GM18909 (cell line): ENCODE measurements at regions not wholly inside any gene's neighbourhood (a gene's known extent, or its start where the extent isn't known, plus 50 kb on each side); places are given as distances from the start of the nearest gene placed in this dataset.

Experiments used
- ATAC-seq: cut with Tn5 transposase; IDR thresholded peaks from one replicate; pipeline ENCODE4 v1.9.1; 2021; ENCODE audit warnings: mild to moderate bottlenecking; ENCODE audit not compliant: unreplicated experiment, poor library complexity

DNA sequence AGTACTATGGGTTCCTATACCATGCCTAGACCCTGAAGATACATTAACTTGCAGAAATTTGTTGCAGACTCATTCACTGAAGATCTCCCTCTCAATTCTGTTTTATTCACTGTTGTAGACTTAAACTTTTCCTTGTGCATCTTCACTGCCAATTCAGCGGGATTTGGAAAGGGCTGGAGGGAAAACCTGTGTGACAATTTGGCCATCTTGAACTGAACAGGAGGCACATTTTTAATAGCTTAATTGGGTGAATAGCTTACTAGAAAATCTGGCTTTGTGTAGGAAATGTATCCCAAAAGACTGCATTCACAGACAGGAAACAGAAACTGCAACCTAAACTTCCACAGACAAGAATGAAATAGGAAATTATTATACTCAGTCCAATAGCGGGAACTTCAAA, 512.3 kb downstream of the XIRP2 start:
- no peak for ATAC-seq

DNA sequence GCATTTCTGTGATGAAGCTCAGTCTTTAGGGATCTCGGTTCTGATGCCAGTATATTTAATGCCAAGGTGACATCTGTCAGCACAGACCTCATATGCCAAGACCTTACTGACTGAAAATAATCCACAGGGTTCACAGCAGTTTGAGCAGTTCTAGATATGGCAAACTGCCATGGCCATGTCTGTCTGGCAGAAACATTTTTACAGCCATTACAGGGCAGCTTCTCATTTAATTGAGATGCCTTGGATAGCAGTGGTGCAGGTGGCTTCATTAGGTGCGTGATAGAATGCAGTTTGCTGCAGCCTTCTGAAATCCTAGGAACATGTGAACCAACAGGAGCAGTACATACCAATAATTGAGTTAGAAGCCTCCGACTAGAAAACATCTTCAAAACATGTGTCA, 510.6 kb downstream of the XIRP2 start:
- no peak for ATAC-seq

DNA sequence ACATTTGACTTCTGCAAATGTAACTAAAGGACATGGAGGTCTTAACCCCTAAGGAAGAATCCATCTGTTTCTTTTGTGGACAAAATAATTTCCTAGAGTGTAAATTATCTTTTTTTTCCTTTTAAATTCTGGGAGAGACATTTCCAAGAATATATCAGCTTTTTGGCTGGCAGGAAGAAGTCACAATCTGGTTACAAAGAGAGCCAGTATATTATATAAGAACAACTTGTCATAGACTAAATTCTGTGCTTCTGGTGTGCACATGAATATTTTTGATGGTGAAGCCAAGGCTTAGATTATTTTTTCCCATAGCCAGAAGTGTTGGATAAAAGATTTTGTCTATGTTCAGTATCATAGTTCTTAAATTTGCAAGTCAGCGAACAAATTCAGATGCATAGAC, 500.6 kb downstream of the XIRP2 start:
- ATAC-seq, result no peak

DNA sequence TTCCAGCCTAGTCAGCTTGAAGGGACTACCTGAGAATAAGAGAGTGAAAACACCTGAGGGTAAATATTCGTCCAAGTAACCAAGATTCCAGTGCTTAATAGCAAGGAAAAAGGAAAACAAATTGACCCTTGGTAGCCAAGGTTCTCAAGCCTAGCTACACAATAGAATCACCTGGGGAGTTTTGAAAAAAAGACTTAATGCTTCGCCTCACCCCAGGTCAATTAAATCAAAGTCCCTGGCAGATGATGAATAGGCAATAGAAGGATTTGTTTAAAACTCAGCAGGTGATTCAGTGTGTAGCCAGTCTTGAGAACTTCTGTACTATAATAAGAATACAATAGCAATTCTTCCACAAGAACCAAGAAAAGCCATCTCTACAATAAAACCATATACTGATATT, 500.2 kb downstream of the XIRP2 start:
- ATAC-seq, result no peak

DNA sequence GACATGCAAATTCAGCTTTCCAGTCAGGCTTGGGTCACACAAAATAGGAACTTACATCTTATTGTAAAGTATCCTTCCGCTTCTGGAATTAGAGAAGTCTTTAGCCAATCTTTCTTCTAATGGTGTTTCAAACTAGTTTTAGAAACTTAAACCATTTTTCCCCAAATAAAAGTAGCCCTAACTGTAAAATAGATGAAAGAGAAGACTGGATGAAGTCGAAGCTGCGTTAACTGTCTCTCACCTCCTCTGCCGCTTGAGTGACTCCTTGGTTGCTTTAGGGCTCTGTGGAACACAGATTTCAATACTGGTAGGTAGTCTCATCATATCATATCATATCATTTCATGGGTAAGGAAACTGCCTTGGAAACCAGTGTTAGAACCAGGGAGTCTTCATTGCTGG, 498.4 kb downstream of the XIRP2 start:
- no peak for ATAC-seq

DNA sequence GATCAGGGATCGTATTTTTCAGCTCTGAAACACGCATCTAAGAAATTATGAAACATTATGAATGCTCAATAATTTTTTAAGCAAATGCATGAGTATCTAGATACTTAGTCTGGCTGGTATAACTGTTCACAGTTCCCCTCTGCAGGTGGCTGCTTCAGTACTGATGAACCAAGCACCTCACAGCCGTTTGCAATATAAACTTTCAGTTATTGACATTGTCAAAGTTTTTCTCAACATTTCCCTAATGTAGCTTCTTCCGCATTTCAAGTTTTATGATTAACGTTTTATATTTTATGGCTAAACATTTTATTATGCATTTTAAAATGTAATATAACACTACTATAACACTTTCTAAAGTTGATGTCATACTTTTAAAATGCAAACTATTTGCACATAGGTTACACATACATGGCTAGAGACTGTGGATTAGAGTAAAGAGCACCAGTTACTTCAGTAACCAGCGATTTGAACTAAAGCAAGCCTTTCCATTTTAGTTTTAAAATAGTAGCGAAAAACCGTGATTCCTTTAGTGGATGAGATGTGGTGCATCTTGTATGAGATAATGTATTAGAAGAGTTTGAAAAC, 495.4 kb downstream of the XIRP2 start:
- ATAC-seq, result no peak

DNA sequence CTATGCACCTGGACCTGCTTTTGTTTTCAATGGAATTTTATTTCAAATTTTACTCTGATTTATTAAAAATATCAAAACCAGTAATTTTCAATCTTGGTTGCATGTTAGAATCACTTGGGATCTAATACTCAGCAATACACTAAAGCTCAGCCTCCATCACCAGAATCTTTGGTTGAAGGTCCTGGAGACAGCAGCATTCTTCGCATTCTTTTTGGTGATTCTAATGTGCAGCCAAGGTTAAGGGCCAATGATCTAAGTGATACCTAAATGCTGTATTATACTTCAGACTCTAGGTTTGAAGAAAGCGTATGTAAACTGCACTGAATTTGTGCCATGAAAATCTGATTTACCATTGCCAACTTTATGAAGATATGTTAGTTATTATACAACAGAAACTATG, 493.1 kb downstream of the XIRP2 start:
- no peak for ATAC-seq

DNA sequence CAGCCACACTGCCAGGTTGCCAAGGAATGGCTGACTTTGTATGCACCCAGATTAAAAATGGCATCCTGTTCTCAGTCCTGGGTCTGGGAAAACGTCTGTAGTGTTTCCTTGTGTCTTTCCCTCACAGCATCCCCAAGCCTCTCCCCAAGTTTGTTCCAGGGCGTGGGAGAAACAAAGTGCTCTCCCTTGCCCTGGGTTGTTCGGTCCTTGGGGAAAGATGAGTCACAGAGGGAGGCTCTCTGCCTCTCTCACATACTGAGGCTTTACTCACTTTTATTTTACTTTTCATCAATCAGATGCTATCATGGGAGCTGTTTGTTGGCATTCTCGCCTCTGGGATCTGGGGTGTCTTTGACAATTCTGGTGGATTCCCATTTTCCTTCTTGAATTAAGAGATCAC, 492.3 kb downstream of the XIRP2 start:
- ATAC-seq, result no peak

DNA sequence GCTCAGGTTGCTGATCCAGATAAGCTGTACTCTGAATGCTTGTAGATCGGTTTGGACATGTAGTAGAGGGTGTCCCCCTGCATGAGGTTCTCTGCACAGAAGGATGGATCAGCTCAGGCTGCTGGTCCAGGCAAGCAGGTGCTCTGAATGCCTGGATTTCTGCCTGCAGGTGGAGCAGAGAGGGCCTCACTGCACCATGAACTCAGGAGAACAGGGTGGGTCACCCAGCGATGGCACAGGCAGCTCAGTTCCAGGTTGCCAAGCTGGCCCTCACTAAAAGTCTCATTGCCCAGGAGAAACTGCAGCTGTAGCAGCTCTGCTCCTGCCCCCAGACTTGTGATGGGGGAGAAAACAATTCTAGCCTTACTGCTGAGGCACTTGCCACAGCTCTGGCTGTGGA, 491.8 kb downstream of the XIRP2 start:
- no peak for ATAC-seq

DNA sequence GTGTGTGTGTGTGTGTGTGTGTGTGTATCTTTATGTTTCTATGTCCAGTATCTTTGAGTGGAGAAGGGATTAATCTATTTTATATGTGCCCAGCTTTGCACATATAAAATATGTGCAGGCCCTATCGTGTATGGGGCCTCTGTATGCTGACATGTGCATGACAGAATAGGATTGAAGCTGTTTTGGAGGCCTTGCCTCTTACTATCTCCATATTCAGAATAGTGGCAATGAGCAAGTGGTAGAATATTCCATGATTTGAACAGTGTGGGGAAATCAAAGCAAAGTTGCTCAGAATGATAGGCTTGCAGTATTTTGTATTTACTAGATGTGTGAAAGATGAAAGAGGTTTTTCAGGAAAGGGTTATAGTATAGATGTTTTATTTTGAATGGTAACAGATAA, 480.8 kb downstream of the XIRP2 start:
- ATAC-seq, result no peak

DNA sequence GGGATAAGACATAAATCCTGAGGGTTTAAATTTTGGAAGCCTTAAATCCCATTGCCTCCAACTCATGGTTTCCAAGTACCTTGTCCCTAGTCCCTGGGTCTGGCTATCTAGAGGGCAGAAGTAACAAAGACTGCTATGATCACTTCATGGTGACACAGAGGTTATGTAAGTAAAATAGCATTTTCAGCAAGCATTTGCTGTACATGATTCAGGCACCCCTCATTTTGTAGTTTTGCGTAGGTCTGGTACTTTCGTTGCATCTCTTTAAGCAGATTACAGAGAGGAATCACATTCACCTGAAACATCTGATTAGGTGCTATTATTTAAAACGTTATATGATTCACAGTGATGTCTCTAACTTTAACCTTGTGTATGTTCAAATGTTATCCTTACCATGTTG, 480.1 kb downstream of the XIRP2 start:
- no peak for ATAC-seq

DNA sequence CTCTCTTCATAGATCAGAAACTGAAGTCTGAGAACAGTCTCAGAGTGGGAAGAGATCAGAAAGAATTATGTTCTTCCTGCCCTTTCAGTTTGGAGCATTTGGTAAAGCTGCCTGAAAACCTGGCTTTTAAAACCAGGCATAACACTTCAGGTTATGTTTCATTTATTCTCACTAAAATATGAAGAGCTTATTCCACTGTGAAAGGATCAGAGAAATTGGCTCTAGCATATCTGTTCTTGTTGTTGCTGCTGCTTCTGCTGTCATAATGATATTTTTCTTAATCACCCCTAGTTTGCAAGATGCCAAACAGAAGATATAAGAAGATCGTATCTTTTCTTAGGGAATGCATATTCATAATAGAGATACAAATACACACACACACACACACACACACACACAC, 476.9 kb downstream of the XIRP2 start:
- ATAC-seq, result no peak

DNA sequence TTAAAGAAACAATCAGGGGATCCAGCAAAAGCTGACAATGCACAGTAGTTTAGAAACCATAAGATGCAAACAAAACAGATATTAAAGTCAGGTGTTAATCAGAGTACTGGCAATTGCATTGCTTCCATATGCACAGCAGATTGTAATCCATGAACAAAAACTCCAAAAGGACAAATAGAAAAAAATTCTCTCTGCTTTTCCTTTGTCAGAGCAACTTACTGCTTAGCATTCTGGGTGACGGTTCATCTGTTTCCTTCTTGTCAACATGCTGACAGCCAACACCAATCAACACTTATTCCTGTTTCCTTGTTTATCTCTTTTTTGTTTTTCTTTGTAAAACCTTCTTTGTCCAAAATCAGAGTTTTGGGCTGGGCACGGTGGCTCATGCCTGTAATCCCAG, 473.1 kb downstream of the XIRP2 start:
- ATAC-seq, result no peak

DNA sequence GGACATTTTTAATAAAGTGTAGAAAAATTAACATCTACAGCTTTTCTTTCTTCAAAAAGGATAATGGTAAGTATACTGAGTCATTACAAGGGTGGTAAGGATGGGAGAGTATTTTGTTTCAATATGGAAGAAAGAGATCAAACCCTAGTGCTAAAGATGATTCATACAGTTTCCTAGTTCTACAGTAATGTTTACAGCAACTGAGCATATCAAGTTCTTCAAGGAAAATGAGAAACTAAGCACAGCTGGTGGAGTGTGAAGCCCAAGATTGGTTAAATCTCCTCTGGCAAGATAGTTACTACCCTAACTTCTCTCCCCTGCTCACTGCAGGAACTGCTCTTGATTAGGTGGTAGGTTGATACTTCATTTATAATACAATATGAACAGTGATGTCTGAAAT, 467.5 kb downstream of the XIRP2 start:
- no peak for ATAC-seq

DNA sequence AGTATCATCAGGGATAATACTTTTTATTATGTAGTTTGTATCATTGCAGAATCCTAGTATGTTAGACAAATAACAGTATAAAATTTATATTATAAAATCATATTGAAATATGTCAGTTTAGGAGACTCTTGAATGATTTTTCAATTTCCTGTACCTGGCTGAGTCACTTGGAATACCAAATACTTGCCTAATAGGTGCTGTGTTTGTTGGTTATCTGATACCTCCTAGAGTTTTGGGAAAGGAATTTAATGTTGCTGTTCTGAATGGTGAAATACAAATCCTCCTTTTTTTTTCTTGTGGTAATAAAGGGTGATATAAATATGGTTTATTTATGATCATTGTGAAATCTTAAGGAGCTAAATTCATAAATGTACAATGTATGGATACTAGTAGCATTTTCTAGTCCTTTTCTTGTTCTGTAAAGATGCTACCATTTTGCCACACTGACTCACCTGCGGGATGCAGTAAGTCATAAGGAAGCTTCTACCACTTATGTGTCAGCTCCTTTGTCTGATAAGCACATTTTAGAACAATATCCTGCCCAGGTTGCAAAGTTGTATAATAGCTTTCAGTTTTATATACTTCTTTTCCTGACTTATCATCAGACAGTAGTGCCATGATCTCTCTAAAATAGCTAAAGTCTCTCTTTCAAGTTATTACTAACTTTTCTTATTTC, 465.5 kb downstream of the XIRP2 start:
- no peak for ATAC-seq

DNA sequence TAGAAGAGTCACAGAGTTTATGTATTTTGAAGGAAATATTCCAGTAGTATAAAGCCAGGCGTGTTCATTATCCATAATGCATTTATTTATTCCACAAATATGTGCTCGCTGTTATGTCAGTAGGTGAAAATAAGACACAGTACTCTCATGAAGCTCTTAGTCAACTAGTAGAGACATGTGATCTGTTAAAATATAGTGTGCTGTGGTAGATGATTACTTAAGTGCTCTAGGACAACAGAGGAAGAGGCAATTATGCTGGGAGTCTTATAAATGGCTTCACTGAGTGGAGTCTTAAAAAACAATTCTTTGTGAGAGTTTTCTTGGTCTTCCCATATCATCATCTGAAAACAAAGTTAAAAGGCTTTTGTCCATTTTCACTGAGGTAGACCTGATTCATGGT, 457.3 kb downstream of the XIRP2 start:
- no peak for ATAC-seq

DNA sequence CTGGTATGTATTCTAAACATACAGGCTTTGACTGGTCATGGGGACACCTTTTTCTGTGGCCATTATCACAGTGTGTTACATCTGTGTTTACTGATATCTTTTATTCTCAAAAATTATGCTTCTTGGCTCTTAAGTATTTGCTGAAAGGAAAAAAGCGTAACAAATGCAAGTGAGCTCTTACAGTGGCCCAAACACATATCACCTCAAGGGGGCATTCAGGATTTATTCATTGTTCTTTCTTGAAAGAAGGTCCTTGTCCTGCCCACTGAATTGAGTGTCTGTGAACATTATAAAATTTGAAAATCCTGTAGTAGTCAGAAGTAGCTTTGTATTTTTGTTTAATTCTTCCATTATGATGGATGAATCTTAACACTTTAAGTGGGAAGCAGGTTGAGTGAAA, 454.5 kb downstream of the XIRP2 start:
- ATAC-seq, result no peak

DNA sequence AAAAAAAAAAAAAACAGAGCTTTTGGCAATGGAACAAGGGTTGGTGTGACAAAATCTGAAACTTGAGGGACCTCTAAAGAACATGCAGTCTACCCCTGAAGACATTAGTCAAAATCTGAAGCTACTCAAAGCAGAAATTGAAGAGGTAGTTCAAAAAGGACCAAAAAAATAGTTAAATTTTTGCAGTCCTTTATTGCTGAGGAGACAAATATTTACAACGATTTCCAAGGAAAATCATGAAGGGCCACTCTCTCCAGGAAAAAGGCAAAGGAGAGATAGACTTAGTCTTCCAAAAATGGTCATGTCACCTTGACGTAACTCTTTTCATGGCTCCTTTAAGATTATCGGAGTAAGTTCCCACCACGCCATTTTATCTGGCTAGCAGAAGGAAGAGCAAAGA, 452.0 kb downstream of the XIRP2 start:
- ATAC-seq, result no peak

DNA sequence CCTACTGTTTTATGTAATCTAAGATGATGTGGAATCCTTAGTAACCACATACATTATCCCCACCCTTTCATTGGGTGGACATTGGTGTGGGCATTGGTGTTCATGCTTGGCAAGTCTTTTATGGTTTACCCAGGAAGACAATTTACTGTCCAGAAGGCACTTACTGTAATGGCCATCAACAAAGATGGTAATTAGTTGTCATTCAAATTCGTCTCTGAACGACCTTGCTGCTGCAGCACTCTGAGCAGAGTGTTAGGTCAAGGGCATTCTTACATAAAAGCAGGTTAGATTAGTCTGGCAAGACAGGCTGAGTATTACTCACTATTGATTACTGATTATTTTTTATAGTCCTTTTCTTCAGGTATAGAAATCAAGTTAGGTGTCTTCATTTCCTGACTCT, 447.9 kb downstream of the XIRP2 start:
- ATAC-seq, result no peak

DNA sequence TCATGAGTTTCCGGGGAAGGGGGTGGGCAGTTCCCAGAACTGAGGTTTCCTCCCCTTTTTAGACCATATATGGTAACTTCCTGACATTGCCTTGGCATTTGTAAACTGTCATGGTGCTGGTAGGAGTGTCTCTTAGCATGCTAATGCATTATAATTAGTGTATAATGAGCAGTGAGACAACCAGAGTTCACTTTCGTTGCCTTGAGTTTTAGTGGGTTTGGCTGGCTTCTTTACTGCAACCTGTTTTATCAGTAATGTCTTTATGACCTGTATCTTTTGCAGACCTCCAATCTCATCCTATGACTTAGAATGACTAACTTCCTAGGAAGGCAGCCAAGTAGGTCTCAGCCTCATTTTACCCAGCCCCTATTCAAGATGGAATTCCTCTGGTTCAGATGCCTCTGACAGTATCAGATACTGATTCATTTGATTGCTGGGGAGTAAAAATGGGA, 447.3 kb downstream of the XIRP2 start:
- no peak for ATAC-seq

DNA sequence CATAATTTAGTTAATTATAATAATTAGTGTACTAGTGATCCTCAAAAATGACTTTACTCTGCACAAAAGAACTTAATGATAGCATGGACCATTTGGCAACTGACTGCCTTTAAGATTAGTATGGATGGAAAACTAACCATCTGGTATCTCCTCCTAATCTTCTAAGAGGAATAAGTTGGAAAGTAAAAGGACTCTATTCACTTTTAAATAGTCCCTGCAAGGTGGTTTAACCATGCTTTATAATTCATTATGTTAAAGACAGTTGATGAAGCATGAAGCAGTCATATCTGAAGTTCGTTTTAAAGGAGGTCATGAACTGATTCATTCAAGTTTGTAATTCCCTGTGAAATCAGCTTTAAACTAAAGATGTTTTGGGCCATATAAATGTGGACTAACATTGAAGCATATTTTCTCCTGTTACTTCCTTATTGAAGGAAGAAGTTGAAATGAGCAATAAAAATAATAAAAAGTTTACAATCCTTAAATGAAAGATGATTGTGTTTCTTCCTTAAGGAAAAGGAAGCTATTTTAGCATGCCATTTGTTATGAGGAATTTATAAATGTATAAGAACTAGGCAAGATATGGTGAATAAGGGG, 446.0 kb downstream of the XIRP2 start:
- no peak for ATAC-seq

DNA sequence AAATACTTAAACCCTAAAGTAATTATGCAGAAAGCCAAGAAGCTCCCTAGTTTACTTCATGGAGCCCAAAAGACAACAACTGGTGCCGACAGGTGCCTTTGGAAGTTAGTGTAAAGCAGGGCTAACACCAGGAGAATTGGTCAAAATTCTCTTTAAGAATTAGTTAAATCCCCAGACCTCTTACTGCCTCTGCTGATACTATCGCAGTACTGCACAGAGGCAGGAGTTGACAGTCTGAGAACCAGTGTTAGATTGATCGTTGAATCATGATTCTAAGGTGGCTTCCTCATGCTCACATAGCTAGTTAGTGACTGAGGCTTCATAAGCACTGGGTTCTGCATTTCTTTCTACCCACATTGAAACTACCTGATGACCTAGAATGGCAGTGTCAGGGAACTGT, 445.0 kb downstream of the XIRP2 start:
- no peak for ATAC-seq
